Endometrium (tissue), 2 donors: ENCODE measurements at regions not wholly inside any gene's neighbourhood (a gene's known extent, or its start where the extent isn't known, plus 50 kb on each side); places are given as distances from the start of the nearest gene placed in this dataset.

Source experiments
- FAIRE-seq: peaks from 2 replicates; lab custom pipeline; 2012; peaks lifted over from hg19 to GRCh38; lab: Jason Lieb, UNC
- donor health status: control.
- donor health status: control.

DNA sequence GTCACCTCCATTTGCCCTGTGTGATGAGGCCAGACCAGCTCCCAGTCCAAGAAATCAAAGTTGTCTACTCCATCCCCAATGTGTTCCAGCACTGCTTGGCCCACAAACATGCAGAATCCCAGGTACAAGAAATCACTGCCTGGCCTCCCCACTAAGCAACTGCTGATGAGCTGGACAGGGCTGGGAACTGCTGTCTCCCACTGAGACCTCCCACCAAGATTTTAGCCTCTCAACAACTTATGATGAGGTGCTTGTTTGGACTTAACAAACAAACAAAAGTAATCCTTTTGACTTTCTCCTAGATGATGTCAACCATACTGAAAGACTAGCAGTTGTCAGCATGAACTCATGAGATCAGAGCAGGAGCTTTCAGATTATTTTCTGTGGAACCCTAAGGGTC, 260.1 kb upstream of the UBE2E2 start:
- no peak for FAIRE-seq

DNA sequence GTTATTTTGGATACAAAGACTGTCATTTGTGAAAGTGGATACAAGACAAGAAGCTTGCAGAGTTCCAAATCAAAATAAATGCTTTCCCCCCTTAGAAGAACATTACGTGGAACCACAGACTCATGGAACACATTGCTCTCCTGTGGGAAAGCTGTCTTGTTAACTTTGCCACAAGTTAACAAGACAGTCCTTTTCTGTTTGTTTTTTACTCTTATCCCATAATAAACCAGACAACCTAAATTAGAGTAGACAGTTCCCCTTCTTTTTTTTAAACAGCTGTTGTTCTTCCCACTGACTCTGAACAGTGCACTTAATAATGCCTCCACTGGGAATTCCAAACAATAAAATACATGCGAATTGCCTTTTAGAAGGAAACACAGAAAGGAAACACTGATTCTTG, 255.3 kb upstream of the UBE2E2 start:
- peak; percentile 94 for FAIRE-seq

DNA sequence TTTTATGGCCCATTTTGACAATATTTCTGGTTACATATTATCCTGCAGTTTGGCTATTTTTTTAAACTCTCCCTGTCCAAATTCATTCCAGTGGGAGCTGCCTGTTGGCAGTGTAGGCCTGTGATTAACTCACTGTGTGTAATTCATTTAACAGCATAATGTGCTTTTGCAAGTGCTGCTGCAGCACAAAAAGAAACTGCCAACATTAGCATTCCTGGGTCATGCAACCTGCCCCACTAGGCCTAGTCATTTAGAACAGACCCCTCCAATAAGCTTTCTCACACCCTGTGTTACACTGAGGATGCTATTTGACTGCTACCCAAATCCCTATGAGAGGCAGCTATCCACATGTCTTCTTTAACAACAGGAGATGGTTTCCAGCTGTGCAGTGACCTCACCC, 251.2 kb upstream of the UBE2E2 start:
- FAIRE-seq = no peak

DNA sequence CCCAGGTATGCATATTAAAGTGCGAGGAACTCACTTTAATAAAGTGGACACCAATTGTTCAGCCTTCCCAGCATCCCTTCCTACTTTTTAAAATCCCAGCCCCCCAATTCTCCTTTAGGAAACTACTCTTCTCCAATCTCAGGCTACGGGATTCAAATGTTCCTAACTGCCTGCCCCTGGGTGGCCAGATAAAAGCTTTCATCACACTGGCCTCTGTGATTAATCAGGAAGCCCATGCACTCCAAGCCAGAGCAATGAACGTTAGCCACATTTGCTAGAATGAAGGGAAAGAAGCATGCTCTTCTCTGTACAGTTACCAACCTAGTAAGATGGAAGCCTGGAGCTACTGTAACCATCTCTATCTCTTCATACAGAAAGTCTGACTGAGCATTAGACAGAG, 250.3 kb upstream of the UBE2E2 start:
- FAIRE-seq = no peak

DNA sequence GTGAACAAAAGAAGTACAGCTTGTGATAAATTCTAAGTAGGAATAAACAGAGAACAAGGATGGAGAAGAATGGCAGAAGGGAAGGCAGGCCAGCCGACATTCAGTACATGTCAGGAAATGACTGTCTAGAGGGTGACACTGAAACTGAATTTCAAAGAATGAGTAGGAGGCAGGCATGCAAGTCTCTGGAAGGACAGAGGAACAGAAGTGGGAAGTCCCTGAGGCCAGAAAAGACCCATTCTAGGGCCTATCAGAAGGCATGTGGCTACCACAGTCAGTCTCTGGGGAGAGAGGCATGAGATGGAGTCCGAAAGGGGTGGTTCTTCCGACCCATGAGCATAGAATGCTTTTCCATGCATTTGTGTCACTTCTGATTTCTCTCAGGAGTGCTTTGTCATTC, 243.5 kb upstream of the UBE2E2 start:
- no peak for FAIRE-seq

DNA sequence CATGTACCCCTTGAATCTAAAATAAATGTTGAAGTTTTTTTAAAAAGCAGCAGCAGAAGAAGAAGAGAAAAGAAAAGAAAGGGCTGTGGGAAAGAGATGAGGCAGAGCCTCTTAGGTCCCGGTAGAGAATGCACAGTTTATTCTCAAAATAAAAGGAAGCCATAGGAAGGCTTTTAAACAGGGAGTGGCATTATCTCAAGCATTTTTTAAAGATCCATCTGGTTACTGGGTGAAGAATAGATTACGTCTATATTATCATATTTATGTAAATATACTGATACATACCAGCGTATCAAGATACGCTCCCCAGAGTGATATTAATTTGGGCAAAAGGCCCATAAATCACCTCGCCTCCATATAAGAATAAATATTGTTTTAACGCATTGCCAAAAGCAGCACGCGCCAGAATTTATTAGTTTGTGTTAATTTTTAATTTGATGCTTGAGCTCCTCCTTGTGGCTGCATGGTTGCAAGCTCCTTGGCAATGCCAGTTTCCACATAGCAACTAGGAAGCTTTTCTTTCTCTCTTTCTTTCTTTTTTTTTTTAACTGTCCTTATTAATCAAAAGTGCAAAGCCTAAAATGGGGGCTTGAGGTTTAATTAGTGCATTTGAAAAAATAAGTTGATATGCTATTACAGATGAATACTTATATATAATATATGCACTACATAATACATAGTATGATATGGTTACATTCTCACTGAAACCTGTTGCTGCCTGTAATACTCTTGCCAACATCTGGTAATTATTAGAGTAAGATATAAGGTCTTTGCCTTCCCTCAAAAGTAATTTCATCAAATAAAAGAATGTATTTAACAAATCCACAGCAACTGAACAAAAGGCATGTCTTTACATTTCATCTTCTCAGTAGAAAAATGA, 242.8 kb upstream of the UBE2E2 start:
- peak; percentile 87 for FAIRE-seq

DNA sequence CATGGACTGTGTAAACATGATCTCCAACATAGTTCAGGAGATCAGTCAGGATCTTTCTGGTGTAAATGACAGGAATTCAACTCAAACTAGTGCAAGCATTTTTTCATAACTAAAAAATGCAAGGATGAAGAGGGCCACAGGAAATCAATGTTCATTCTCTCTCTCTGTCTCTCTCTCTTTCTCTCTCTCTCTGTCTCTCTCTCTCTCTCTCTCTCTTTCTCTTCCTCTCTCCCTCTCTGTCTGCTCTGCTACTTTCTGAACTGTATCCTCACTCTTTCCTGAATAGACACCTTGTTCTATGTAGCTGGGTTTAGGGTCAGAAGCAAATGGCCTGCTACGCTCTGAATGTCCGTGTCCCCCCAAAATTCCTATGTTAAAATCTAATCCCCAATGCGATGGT, 240.9 kb upstream of the UBE2E2 start:
- FAIRE-seq = no peak

DNA sequence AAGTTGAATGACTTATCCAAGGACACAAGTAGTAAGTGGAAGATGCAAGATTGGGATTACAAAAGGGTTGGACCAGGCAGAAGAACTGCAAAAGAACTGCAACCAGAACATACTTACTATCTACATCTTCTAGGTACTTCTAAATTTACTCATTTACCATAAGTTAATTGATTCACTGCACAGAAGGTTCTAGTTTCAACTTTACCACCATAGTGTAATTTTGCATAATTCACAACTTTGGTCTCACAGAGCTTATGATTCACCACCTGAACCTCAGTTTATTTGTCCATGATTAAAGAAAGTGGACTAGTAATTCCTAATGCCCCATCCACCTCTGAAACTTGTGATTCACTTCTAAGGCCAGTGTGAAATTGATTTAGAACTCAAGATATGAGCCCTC, 236.8 kb upstream of the UBE2E2 start:
- FAIRE-seq = no peak

DNA sequence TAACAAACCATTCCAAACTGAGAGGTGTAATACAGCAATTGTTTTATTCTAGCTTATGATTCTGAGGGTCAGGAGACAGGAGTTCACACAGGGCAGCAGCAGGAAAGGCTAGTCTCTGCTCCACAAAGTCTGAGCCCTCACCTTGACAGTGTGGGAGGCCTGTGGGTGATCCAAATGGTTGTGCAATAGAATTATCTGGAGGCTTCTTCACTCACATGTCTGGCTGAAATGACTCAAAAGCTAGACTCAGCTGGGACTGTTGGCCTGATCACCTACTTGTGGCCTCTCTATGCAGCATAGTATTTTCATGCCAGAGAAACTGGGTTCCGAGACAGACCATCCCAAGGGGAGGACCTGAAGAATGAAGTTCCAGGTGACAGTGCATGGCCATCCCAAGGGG, 233.9 kb upstream of the UBE2E2 start:
- no peak for FAIRE-seq

DNA sequence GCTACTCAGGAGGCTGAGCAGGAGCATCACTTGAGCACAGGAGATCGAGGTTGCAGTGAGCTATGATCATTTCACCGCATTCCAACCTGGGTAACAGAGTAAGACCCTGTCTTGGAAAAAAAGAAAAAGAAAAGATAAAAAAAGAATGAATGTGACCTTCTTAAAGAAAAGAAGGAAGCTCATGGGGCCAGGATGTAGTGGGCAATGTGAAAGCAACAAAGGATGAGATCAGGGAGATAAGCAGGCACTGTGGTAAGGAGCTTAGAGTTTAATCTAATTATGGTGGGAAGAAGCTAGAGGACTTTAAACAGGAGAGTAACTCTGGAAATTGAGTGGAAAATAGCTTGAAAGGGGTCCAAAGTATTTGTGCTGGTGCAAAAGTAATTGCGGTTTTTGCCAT, 231.6 kb upstream of the UBE2E2 start:
- no peak for FAIRE-seq

DNA sequence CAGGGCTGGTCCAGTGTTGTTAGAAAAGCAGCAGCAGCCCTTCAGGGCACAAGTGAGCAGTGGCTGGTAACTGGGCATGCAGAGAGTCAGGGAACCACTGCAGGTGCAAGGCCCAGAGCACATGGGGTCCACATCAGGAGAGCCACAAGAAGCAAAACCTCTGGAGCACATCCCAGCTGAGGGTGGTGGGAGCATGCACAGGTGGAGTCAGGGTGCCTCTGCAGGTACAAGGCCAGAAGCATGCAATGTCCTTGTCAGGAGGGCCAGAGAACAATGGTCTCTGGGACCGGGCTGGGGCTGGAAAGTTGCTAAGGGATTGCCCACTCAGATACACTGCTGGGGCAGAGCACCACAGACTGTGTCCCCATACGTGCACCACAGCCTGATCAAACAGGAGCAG, 226.1 kb upstream of the UBE2E2 start:
- FAIRE-seq = no peak

DNA sequence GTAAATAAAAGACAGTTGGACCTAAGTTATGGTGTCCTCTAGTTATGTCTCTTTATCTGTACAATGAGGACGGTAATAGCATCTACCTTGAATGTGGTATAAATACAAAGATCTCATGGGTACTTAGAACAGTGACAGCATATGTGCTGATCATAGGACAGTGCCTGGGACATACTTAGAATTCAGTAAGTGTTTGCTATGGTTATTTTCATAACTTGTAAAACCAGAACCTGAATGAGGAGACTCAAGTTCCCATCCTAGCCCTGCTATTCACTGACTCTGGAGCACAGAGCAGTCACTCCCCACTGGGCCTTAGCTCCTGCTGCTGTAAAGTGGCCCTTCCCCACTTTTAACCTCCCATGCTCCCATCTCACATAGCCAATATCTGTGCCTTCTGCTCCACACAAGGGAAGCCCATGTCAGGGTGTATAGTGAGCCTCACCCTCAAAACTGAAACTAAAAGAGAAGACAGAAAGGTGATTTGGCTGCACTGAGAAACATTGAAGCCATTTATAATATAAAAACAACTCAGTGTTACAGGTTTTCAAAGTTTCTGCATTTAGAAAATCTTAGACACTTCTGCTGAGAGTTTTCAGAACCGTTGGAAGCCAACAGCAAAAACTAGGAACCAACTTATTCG, 225.4 kb upstream of the UBE2E2 start:
- no peak for FAIRE-seq

DNA sequence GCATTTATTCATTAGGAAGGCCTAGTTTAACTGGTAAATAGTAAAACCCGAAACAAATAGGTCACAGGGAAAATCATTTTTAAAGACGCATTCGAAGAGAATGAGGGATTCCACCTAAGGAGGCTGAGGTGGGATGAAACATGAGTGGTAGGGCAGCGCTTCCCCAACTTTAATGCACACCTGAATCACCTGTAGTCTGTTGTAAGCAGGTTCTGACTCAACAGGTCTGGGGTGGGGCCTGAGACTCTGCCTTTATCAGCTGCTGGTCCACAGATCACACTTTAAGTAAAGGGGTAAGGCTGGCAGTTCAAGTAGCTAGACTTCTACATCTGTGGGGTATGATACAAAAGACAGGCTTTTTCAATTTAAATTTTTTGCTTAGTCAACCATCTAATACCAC, 223.5 kb upstream of the UBE2E2 start:
- no peak for FAIRE-seq

DNA sequence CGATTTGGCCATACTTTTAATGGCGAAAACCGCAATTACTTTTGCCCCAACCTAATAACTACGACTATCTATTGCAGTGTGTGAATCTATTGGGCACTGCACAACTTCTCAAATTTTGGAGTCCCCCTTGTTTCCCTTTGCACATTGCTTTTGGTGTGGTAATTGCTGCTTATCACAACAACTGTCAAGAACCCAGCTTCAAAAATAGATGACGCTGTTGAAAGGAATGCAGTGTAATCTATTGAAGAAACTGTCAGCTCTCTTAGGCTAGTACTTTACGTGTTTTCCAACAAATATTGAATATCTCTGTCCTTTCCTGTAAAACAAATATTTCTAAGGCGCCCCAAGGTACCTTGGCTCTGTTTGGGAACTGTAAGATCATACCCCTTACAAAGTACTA, 222.8 kb upstream of the UBE2E2 start:
- no peak for FAIRE-seq

DNA sequence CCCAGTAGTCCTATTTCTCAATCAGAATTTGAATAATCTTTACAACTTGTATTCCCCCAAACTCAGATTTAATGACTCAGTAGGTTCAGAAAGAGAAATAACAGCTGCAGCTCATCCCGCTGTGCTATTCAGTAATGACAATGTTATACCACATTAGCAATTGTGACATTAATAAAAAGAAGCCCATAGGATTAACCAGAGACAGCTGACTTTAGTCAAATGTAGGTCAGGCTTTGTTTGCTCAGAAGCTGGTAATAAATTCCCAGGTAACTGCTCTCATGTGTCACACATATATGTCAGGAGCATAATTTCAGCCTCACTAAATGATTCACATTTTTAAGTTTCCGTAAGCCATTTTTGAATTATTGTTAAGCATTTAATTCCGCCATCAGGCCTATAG, 222.0 kb upstream of the UBE2E2 start:
- FAIRE-seq = no peak

DNA sequence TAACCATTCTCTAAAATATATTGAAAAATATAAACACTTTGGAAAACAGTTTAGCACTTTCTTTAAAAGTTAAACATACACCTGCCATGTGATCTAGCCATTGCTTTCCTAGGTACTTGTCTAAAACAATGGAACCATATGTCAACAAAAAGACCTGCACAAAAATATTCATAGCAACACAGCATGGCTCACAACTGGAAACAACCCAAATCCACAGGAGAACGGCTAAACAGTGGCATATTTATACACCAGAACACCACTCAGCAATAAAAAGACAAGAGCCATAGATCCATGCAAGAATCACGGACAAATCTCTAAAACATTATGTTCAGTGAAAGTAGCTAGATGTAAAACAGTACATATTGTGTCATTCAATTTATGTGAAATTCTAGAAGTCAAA, 221.3 kb upstream of the UBE2E2 start:
- no peak for FAIRE-seq

DNA sequence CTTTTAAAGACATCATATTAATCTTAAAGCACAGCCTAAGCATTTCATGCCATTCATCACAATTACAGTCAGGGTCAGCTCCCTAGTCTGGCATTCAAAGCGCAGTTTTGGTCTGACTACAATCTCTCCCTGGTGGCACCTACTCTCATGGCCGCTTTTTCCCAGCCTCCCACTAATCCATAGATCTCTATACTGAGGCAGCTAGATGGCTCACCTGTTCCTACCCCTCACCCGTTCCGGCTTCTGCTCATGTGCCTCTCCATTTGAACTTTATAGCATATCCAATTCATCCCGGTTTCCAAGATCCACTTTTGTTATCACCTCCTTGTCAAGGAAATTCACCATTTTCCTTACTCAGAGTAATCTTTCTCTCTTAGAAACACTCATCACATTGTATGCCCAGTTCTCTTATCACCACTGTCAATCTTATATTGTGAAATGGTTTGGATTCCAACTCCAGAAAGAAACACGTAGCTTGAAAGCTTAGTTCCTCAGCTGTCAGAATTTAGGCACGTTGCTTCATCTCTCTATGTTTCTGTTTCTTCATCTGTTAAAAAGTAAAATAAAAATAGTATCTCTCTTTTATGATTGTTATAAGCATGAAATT, 220.0 kb upstream of the UBE2E2 start:
- FAIRE-seq = no peak

DNA sequence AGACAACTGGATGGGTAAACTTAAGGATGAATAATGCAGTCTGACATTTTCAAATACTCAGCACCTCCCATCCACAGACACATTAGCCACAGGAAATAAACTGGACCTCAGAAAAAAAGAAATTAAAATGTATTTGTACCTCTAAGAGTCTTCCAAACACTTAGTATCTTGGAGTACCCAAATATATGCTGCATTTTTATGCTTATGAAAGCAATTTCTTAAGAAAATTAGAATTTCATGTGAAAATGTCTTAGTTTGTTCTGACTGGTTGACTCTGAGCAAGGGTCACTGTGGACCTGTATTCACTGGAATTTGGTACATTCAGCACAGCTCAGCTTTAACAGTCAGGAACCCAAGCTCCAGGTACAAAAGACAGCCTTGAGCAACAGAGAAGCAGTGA, 216.2 kb upstream of the UBE2E2 start:
- no peak for FAIRE-seq

DNA sequence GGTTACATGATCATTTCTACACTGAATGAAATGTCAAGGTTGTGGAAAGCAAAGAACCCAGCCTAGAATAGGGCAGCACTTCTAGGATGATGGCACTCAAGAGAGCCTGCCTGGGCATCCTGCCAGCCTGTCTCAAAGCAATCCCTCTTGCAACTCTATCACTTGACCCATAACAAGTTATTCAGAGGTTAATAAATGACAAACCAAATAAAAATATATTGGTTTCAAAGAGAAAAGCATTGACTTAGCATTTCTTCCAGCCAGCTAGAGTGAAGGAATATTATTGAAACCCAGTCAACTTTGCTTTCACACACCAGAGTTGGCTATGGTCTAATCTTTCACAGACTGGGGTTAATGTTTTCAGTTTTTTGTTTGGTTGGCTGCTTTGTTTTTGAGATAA, 214.6 kb upstream of the UBE2E2 start:
- no peak for FAIRE-seq

DNA sequence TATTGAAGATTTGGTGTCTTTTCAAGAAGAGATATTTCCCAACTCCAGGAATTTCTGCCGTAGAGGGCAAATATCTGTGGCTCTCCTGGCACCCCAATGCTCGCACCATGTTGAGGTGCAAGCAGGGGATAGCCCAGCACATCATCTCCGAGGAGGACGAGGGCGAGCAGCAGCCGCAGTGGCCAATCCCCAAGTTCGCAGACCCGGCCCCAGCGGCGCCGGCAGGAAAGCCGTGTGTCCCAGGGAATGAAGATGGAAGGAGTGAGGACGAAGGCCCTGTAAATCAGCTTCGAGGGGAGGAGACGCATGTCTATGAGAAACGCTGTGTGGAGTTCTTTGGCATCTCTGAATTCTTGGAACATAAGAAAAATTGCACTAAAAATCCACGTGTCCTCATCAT, 213.4 kb upstream of the UBE2E2 start:
- FAIRE-seq = no peak

DNA sequence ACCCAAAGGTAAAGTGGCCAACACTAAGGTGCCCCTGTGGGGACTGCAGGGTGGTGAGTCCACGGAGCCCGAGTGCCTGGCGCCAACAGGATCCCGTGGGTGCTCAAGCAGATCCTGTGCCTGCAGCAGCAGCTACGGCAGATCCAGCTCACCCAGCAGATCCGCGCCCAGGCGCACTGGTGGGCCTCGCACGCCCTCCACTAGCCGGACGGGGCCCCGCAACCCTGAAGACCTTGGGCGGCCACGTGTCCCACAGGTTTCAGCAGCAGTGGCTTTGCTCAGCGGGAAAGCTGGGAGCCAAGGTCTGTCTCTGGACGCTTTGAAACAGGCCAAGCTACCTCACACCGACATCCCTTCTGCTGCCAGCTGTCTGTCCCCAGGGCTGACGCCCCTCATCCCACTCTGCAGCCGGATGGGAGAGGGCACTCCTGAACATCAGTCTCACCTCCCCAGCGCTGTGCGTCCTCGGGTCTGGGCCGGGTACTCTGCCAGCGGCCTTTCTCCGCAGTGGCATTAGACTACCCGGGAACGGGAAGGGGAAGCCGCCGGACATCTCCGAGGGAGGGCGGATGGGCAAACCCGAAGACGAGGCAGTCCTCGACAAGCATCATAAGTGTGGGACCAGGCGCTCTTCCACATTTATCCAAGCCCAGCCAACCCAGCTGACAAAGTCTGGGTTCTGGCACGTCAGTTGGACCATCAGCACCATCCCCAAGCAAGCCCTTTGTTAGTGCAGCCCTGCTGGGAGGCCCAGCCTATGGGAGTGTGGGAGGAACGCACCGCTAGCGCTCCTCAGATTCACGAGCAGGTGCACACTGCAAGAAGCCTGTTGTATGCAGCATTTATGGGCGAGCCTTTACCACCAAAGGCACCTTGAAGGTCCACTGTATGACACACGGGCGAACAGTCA, 212.6 kb upstream of the UBE2E2 start:
- FAIRE-seq = no peak

DNA sequence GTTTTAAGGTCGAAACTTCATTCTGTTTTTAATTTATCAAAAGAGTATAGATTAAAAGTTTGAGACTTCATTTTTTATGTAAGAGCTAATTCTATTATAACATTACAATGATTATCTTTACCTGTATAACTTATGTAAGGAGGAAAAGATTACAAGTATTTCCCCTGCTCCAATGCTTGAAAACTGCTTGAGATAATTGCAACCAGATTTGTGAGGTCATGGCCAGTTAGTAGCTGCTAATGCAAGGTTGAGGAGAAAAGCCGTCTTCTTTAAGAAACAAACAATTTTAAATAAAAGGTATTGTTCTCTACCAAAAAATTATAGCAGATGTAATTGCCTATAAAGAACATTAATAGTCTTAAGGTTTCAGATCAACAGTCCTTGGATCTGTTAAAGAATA, 208.3 kb upstream of the UBE2E2 start:
- FAIRE-seq = no peak
